ENCODE measurements at regions not wholly inside any gene's neighbourhood (a gene's known extent, or its start where the extent isn't known, plus 50 kb on each side); places are given as distances from the start of the nearest gene placed in this dataset.

GRCh38 chr5:57339521-57339920, 143.1 kb downstream of the ACTBL2 start:
- Histone ChIP-seq H3F3A (ENCODE audit: insufficient read depth) (0 out of 2 replicates have a peak, but pooled peaks cover 6% of the 10 kb centered on the region), H4K20me1 (ENCODE audit: insufficient read depth) (no peaks in the 10 kb centered on the region), H3K27ac (no peak overlapping the region), H3K4me3 (no peak overlapping the region), H3K4me2 (ENCODE audit: unreplicated experiment) (no peak overlapping the region), H3K79me2 (ENCODE audit: insufficient read depth) (no peaks in the 10 kb centered on the region), H3K9ac (no peak overlapping the region), H3K9me2 (ENCODE audit: insufficient read depth) (no peaks in the 10 kb centered on the region), H3K4me1 (ENCODE audit: insufficient read depth) (0 out of 2 replicates have a peak, but pooled peaks cover 10% of the 10 kb centered on the region), H3K27me3 (replicated peaks; ENCODE audit: insufficient read depth) (no peaks in the 10 kb centered on the region), H3K9me3 (ENCODE audit: low read depth) (no peaks in the 10 kb centered on the region), H3K36me3 (ENCODE audit: low read depth) (no peaks in the 10 kb centered on the region), H2AFZ (no peak overlapping the region)
- 94 to 98% methylated on average over 2 of the region's 2 CpGs for WGBS, 2 experiments (ENCODE audit: low coverage in 1 of 2, low lambda C conversion rate in 2 of 2, missing lambda C conversion rate in 2 of 2)
- no peak for DNase-seq
- in situ Hi-C loops (cut with MboI), result no loop called here
- no peak for TF ChIP-seq EZH2phosphoT487 (IDR thresholded peaks at IDR 0.05; ENCODE audit: insufficient read depth, low read depth)
- no peak for TF ChIP-seq EZH2 (IDR thresholded peaks at IDR 0.05; ENCODE audit: insufficient read depth, poor library complexity, severe bottlenecking)

GRCh38 chr5:57338868-57339340, 143.7 kb downstream of the ACTBL2 start:
- Histone ChIP-seq H3K27ac (no peak overlapping the region), H3K4me1 (ENCODE audit: insufficient read depth) (0 out of 2 replicates have a peak, but pooled peaks cover 10% of the 10 kb centered on the region), H3K4me2 (ENCODE audit: unreplicated experiment) (no peak overlapping the region), H3F3A (ENCODE audit: insufficient read depth) (0 out of 2 replicates have a peak, but pooled peaks cover 6% of the 10 kb centered on the region), H4K20me1 (ENCODE audit: insufficient read depth) (no peaks in the 10 kb centered on the region), H2AFZ (no peak overlapping the region), H3K79me2 (ENCODE audit: insufficient read depth) (no peaks in the 10 kb centered on the region), H3K9ac (no peak overlapping the region), H3K27me3 (replicated peaks; ENCODE audit: insufficient read depth) (no peaks in the 10 kb centered on the region), H3K36me3 (ENCODE audit: low read depth) (no peaks in the 10 kb centered on the region), H3K4me3 (no peak overlapping the region), H3K9me2 (ENCODE audit: insufficient read depth) (no peaks in the 10 kb centered on the region), H3K9me3 (ENCODE audit: low read depth) (no peaks in the 10 kb centered on the region)
- in situ Hi-C loops (cut with MboI), result no loop called here
- 83 to 86% methylated on average over 3 of the region's 3 CpGs for WGBS, 2 experiments (ENCODE audit: low coverage in 1 of 2, low lambda C conversion rate in 2 of 2, missing lambda C conversion rate in 2 of 2)
- TF ChIP-seq EZH2 (IDR thresholded peaks at IDR 0.05; ENCODE audit: insufficient read depth, poor library complexity, severe bottlenecking) (no peak), EZH2phosphoT487 (IDR thresholded peaks at IDR 0.05; ENCODE audit: insufficient read depth, low read depth) (no peak)
- no peak for DNase-seq

GRCh38 chr5:57338068-57338867, 144.3 kb downstream of the ACTBL2 start:
- Histone ChIP-seq H3K36me3 (ENCODE audit: low read depth) (no peaks in the 10 kb centered on the region), H4K20me1 (ENCODE audit: insufficient read depth) (no peaks in the 10 kb centered on the region), H2AFZ (no peak overlapping the region), H3K27ac (no peak overlapping the region), H3K79me2 (ENCODE audit: insufficient read depth) (no peaks in the 10 kb centered on the region), H3K4me3 (no peak overlapping the region), H3F3A (ENCODE audit: insufficient read depth) (0 out of 2 replicates have a peak, but pooled peaks cover 6% of the 10 kb centered on the region), H3K27me3 (replicated peaks; ENCODE audit: insufficient read depth) (no peaks in the 10 kb centered on the region), H3K4me1 (ENCODE audit: insufficient read depth) (0 out of 2 replicates have a peak, but pooled peaks cover 10% of the 10 kb centered on the region), H3K9me3 (ENCODE audit: low read depth) (no peaks in the 10 kb centered on the region), H3K9me2 (ENCODE audit: insufficient read depth) (no peaks in the 10 kb centered on the region), H3K4me2 (ENCODE audit: unreplicated experiment) (no peak overlapping the region), H3K9ac (no peak overlapping the region)
- peak; percentile 50 for DNase-seq
- no peak for TF ChIP-seq EZH2 (IDR thresholded peaks at IDR 0.05; ENCODE audit: insufficient read depth, poor library complexity, severe bottlenecking)
- TF ChIP-seq EZH2phosphoT487 (IDR thresholded peaks at IDR 0.05; ENCODE audit: insufficient read depth, low read depth), result no peak
- in situ Hi-C loops (cut with MboI), result no loop called here
- 75 to 77% methylated on average over 4 of the region's 4 CpGs for WGBS, 2 experiments (ENCODE audit: low coverage in 1 of 2, low lambda C conversion rate in 2 of 2, missing lambda C conversion rate in 2 of 2)

- WGBS, 2 experiments (ENCODE audit: low coverage in 1 of 2, low lambda C conversion rate in 2 of 2, missing lambda C conversion rate in 2 of 2), result 4 to 7% methylated on average over 1 of the region's 1 CpG
- H3K9ac ChIP-seq, result no peak overlapping the region
- H3K4me1 ChIP-seq (ENCODE audit: insufficient read depth), result 0 out of 2 replicates have a peak, but pooled peaks cover 10% of the 10 kb centered on the region
- H3K9me3 ChIP-seq (ENCODE audit: low read depth), result no peaks in the 10 kb centered on the region
- H4K20me1 ChIP-seq (ENCODE audit: insufficient read depth), result no peaks in the 10 kb centered on the region
- no peak overlapping the region for H3K4me2 ChIP-seq (ENCODE audit: unreplicated experiment)
- 0 out of 2 replicates have a peak, but pooled peaks cover 6% of the 10 kb centered on the region for H3F3A ChIP-seq (ENCODE audit: insufficient read depth)
- no peak overlapping the region for H3K4me3 ChIP-seq
- H2AFZ ChIP-seq, result no peak overlapping the region
- no peaks in the 10 kb centered on the region for H3K27me3 ChIP-seq (replicated peaks; ENCODE audit: insufficient read depth)
- no peaks in the 10 kb centered on the region for H3K36me3 ChIP-seq (ENCODE audit: low read depth)
- H3K27ac ChIP-seq, result no peak overlapping the region
- DNase-seq, result peak; percentile 55
- in situ Hi-C loops (cut with MboI), result no loop called here
- H3K9me2 ChIP-seq (ENCODE audit: insufficient read depth), result no peaks in the 10 kb centered on the region
- H3K79me2 ChIP-seq (ENCODE audit: insufficient read depth), result no peaks in the 10 kb centered on the region
- TF ChIP-seq EZH2phosphoT487 (IDR thresholded peaks at IDR 0.05; ENCODE audit: insufficient read depth, low read depth) (no peak), EZH2 (IDR thresholded peaks at IDR 0.05; ENCODE audit: insufficient read depth, poor library complexity, severe bottlenecking) (no peak)
Measured at GRCh38 chr5:57335092-57335660, 147.4 kb downstream of the ACTBL2 start.

Data from GM23248 (cell line).